ENCODE measurements at regions not wholly inside any gene's neighbourhood (a gene's known extent, or its start where the extent isn't known, plus 50 kb on each side); places are given as distances from the start of the nearest gene placed in this dataset.

GRCh38 chr14:58850011-58850410 lies 212.2 kb downstream of the DACT1 start:
- TF ChIP-seq CTCF (conservative IDR thresholded peaks at IDR 0.05; ENCODE audit: low read length), result no peak
- no peak for TF ChIP-seq EZH2phosphoT487 (IDR thresholded peaks at IDR 0.05; ENCODE audit: borderline replicate concordance, low read depth, low read length)

All from OCI-LY7 (cell line).